MM.1S (cell line): ENCODE measurements at regions not wholly inside any gene's neighbourhood (a gene's known extent, or its start where the extent isn't known, plus 50 kb on each side); places are given as distances from the start of the nearest gene placed in this dataset.

ENCODE experiments used
- EZH2 ChIP-seq: fragments of 300-600 bp; sonication (generic); optimal IDR thresholded peaks from 2 replicates; pipeline ENCODE3; 2017; ENCODE audit warnings: low read depth, mild to moderate bottlenecking, antibody characterized with exemption, low read length, mixed read lengths
- TF ChIP-seq, protein P1 (sequence below): fragments of 300-600 bp; sonication (generic); IDR thresholded peaks from 2 replicates; pipeline ENCODE4 v1.5.1; 2016; ENCODE audit warnings: antibody characterized with exemption, low read length, mixed read lengths

DNA sequence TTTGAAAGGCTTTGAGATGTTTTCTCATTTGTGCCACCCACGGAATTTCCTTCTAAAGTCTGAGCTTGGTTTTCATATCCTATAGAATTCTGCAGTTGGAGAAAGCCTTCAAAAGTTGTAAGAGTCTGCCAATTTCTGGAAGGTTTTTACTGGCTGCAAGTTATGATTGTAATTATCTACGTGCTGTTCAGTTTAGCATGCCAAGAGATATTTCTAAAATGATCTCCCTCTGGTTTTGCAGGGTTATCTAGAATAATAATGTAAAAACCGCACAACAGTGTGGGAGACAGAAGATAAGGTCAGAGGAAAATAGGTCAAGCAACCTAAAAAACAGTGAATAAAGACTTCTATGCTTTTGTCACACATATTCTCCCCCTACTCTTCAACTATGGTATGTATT is 69.3 kb downstream of the MTERF1 start:
- TF ChIP-seq EZH2, result no peak
- TF ChIP-seq, protein P1, sequence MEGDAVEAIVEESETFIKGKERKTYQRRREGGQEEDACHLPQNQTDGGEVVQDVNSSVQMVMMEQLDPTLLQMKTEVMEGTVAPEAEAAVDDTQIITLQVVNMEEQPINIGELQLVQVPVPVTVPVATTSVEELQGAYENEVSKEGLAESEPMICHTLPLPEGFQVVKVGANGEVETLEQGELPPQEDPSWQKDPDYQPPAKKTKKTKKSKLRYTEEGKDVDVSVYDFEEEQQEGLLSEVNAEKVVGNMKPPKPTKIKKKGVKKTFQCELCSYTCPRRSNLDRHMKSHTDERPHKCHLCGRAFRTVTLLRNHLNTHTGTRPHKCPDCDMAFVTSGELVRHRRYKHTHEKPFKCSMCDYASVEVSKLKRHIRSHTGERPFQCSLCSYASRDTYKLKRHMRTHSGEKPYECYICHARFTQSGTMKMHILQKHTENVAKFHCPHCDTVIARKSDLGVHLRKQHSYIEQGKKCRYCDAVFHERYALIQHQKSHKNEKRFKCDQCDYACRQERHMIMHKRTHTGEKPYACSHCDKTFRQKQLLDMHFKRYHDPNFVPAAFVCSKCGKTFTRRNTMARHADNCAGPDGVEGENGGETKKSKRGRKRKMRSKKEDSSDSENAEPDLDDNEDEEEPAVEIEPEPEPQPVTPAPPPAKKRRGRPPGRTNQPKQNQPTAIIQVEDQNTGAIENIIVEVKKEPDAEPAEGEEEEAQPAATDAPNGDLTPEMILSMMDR, result no peak
